ENCODE measurements at regions not wholly inside any gene's neighbourhood (a gene's known extent, or its start where the extent isn't known, plus 50 kb on each side); places are given as distances from the start of the nearest gene placed in this dataset.
"Not testable (repeated sequence)": the region's sequence is repeated elsewhere in the genome, so short reads cannot be mapped to it uniquely, and the experiment has no call there.

GRCh38 chr21:36207577-36208320, 51.1 kb downstream of the DOP1B start:
- no peak for DNase-seq (ENCODE audit: low read depth in 1 of 2, low spot score in 1 of 2)

GRCh38 chr21:36208326-36209013, 51.8 kb downstream of the DOP1B start:
- no peak for DNase-seq (ENCODE audit: low read depth in 1 of 2, low spot score in 1 of 2)

- DNase-seq (ENCODE audit: low read depth in 1 of 2, low spot score in 1 of 2) = peak in 1 of 2 donors; percentile 29
Observed at GRCh38 chr21:36209626-36210171, 53.1 kb downstream of the DOP1B start.

GRCh38 chr21:36210779-36211659, 54.4 kb downstream of the DOP1B start:
- no peak for DNase-seq (ENCODE audit: low read depth in 1 of 2, low spot score in 1 of 2)

- DNase-seq (ENCODE audit: low read depth in 1 of 2, low spot score in 1 of 2) = no peak
Observed at GRCh38 chr21:36211660-36212512, 55.3 kb downstream of the DOP1B start.

GRCh38 chr21:36212513-36212780, 55.8 kb downstream of the DOP1B start:
- no peak for DNase-seq (ENCODE audit: low read depth in 1 of 2, low spot score in 1 of 2)

GRCh38 chr21:36214561-36214960, 57.9 kb downstream of the DOP1B start:
- no peak for DNase-seq (ENCODE audit: low read depth in 1 of 2, low spot score in 1 of 2)

GRCh38 chr21:36217743-36218142, 61.1 kb downstream of the DOP1B start:
- DNase-seq (ENCODE audit: low read depth in 1 of 2, low spot score in 1 of 2) = no peak

GRCh38 chr21:36218691-36219090, 62.1 kb downstream of the DOP1B start:
- no peak for DNase-seq (ENCODE audit: low read depth in 1 of 2, low spot score in 1 of 2)

- DNase-seq (ENCODE audit: low read depth in 1 of 2, low spot score in 1 of 2) = no peak
Observed at GRCh38 chr21:36223451-36223850, 66.8 kb downstream of the DOP1B start.

GRCh38 chr21:36229181-36229580, 72.6 kb downstream of the DOP1B start:
- DNase-seq (ENCODE audit: low read depth in 1 of 2, low spot score in 1 of 2) = no peak

GRCh38 chr21:36231444-36231843, 74.8 kb downstream of the DOP1B start:
- not testable (repeated sequence) for DNase-seq (ENCODE audit: low read depth in 1 of 2, low spot score in 1 of 2)

GRCh38 chr21:36232641-36233040, 76.0 kb downstream of the DOP1B start:
- DNase-seq (ENCODE audit: low read depth in 1 of 2, low spot score in 1 of 2) = no peak

- no peak for DNase-seq (ENCODE audit: low read depth in 1 of 2, low spot score in 1 of 2)
Observed at GRCh38 chr21:36235058-36235582, 78.5 kb downstream of the DOP1B start.

GRCh38 chr21:36236052-36236730, 79.6 kb downstream of the DOP1B start:
- no peak for DNase-seq (ENCODE audit: low read depth in 1 of 2, low spot score in 1 of 2)

- DNase-seq (ENCODE audit: low read depth in 1 of 2, low spot score in 1 of 2) = no peak
Observed at GRCh38 chr21:36237441-36237840, 80.8 kb downstream of the DOP1B start.

GRCh38 chr21:36239585-36239984, 80.4 kb upstream of the MORC3 start:
- DNase-seq (ENCODE audit: low read depth in 1 of 2, low spot score in 1 of 2) = no peak

- no peak for DNase-seq (ENCODE audit: low read depth in 1 of 2, low spot score in 1 of 2)
Observed at GRCh38 chr21:36241717-36242116, 78.3 kb upstream of the MORC3 start.

- no peak for DNase-seq (ENCODE audit: low read depth in 1 of 2, low spot score in 1 of 2)
Observed at GRCh38 chr21:36245115-36245514, 74.9 kb upstream of the MORC3 start.

GRCh38 chr21:36245649-36246048, 74.3 kb upstream of the MORC3 start:
- DNase-seq (ENCODE audit: low read depth in 1 of 2, low spot score in 1 of 2) = no peak
